Esophagus muscularis mucosa (tissue), 3 donors: ENCODE measurements at regions not wholly inside any gene's neighbourhood (a gene's known extent, or its start where the extent isn't known, plus 50 kb on each side); places are given as distances from the start of the nearest gene placed in this dataset.

ENCODE experiments used
- POLR2A ChIP-seq: fragments of 450-650 bp; IDR thresholded peaks from one replicate; pipeline ENCODE4 v1.6.1; 2017; ENCODE audit warnings: antibody characterized with exemption, moderate library complexity, mild to moderate bottlenecking, low read depth
- TF ChIP-seq, protein P1 (sequence below), 3 experiments: fragments of 200-600 bp in 2 of 3; fragments of 450-650 bp in 1 of 3; sonication (generic) in 2 of 3; IDR thresholded peaks; one replicate each; pipeline ENCODE4 v1.5.1; 2017 to 2019; ENCODE audit warnings: antibody characterized with exemption in 3 of 3, mild to moderate bottlenecking in 2 of 3, moderate library complexity in 1 of 3

DNA sequence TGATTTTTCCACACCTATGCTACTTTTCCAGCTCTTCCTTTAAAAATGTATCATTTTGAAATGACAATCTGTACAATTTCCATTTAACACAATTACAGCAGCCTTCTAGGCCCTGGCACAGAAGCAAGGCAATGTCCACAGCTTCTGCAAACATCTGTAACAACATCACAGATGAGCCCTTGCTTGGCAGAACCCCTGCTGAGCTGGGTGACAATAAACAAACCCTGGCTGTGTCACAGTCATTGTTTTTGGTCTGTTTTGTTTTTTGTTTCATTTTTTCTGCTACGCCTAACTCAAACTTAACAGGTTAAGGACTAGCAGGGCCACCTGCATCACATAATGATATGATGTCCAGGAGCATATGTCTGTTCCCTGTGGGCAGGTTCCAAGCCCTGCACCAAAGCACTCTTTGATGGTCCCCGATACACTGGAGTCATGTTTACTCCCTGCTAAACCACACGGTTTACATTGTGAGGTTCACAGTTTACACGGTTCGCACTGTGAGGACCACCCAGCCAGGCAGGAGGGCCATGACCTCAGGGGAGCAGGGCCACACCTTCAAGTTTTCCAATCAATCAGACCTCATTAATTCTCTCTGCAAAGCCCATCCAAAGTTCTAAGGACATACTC is 186.8 kb upstream of the CHRNA7 start:
- no peak for TF ChIP-seq POLR2A
- TF ChIP-seq, protein P1, sequence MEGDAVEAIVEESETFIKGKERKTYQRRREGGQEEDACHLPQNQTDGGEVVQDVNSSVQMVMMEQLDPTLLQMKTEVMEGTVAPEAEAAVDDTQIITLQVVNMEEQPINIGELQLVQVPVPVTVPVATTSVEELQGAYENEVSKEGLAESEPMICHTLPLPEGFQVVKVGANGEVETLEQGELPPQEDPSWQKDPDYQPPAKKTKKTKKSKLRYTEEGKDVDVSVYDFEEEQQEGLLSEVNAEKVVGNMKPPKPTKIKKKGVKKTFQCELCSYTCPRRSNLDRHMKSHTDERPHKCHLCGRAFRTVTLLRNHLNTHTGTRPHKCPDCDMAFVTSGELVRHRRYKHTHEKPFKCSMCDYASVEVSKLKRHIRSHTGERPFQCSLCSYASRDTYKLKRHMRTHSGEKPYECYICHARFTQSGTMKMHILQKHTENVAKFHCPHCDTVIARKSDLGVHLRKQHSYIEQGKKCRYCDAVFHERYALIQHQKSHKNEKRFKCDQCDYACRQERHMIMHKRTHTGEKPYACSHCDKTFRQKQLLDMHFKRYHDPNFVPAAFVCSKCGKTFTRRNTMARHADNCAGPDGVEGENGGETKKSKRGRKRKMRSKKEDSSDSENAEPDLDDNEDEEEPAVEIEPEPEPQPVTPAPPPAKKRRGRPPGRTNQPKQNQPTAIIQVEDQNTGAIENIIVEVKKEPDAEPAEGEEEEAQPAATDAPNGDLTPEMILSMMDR (IDR thresholded peaks at IDR 0.05): no peak
